ENCODE measurements at regions not wholly inside any gene's neighbourhood (a gene's known extent, or its start where the extent isn't known, plus 50 kb on each side); places are given as distances from the start of the nearest gene placed in this dataset.
"Not testable (repeated sequence)": the region's sequence is repeated elsewhere in the genome, so short reads cannot be mapped to it uniquely, and the experiment has no call there.

DNA sequence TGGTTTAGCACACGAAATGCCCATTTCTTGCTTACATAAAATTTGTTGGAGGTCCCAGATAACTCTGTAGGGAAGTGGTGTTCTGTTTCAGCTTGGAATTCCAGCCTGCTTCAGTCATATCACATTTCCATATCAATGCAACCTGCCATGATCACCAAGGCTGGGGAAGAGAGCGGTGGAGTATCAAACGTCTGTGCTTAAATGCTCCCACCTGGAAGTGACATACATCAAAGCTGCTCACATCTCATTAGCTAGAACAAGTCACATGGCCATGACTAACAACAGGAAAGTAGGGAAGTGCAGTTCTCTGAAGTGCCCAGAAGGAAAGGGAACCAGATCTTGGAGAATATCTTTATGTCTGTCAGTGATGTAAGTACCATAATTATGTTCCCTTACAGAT is 130.2 kb upstream of the CFAP20DC start:
- TF ChIP-seq CTCF (IDR thresholded peaks at IDR 0.05; ENCODE audit: extremely low read depth, missing control alignments) = no peak
- DNase-seq (ENCODE audit: low spot score) = no peak

DNA sequence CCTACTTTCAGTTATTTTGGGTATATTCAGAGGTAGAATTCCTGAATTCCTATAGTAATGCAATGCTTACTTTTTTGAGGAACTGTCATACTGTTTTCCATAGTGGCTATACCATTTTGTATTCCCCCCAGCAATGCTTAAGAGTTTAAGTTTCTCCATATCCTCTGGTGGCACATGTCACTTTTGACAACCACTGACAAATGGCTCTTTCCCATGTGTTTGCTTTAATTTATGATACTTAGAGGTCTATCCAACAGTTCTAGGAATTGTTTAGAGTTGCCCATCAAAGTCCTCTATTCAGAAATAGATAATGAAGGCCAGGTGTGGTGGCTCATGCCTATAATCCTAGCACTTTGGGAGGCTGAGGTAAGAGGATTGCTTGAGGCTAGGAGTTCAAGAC is 128.9 kb upstream of the CFAP20DC start:
- no peak for TF ChIP-seq CTCF (IDR thresholded peaks at IDR 0.05; ENCODE audit: extremely low read depth, missing control alignments)
- no peak for DNase-seq (ENCODE audit: low spot score)

DNA sequence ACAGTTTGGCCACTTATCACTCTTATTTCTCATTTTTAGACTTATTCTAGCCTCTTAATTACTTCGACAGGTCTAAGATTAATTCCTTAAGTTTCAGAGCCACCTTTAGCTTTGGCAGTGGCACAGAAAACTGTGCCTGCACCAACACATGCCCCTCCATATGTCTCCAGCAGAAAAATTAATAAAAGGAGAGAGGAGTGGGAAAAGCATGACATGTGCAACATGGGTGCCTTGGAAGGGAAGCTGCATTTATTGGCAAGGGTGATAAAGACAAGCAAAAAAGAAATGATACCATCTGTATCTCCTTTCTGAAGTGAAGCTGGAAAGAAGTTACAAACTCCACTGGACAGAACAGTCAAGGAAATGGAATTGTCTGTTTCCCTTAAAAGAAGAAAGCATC is 121.7 kb upstream of the CFAP20DC start:
- no peak for DNase-seq (ENCODE audit: low spot score)
- no peak for TF ChIP-seq CTCF (IDR thresholded peaks at IDR 0.05; ENCODE audit: extremely low read depth, missing control alignments)

DNA sequence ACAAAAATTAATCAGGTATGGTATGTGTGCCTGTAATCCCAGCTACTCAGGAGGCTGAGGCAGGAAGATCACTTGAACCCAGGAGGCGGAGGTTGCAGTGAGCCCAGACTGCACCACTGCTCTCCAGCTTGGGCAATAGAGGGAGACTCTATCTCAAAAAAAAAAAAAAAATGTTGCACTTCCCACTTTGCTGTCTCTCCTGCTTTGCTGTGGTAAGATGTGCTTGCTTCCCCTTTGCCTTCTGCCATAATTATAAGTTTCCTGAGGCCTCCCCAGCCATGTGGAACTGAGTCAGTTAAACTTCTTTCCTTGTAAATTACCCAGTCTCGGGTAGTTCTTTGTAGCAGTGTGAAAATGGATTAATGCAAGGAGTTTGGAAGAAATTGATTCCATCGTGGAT is 120.3 kb upstream of the CFAP20DC start:
- not testable (repeated sequence) for DNase-seq (ENCODE audit: low spot score)

GRCh38 chr3:59167756-59168155 is 117.9 kb upstream of the CFAP20DC start:
- no peak for TF ChIP-seq CTCF (IDR thresholded peaks at IDR 0.05; ENCODE audit: extremely low read depth, missing control alignments)

GRCh38 chr3:59163953-59164352 is 114.1 kb upstream of the CFAP20DC start:
- TF ChIP-seq CTCF (IDR thresholded peaks at IDR 0.05; ENCODE audit: extremely low read depth, missing control alignments) = no peak
- DNase-seq (ENCODE audit: low spot score) = no peak

More at GRCh38 chr3:59167756-59168155, 117.9 kb upstream of the CFAP20DC start:
- no peak for DNase-seq (ENCODE audit: low spot score)

DNA sequence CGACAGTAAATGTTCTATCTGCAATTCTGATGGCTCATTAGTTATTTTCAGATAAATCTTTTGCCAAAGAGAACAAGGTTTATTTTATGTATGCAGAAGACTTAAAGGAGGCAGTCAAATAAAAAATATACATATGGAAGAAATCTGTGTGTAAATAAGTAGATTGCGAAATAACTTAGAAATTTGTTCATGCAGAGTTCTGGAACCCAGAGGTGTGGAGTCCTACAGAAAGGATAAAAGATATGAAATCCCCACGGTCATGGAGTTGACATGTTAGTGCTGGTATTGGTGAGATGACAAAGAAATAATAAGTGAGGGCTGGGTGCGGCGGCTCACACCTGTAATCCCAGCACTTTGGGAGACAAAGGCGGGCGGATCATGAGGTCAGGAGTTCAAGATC is 111.2 kb upstream of the CFAP20DC start:
- TF ChIP-seq CTCF (IDR thresholded peaks at IDR 0.05; ENCODE audit: extremely low read depth, missing control alignments) = no peak
- DNase-seq (ENCODE audit: low spot score) = no peak

DNA sequence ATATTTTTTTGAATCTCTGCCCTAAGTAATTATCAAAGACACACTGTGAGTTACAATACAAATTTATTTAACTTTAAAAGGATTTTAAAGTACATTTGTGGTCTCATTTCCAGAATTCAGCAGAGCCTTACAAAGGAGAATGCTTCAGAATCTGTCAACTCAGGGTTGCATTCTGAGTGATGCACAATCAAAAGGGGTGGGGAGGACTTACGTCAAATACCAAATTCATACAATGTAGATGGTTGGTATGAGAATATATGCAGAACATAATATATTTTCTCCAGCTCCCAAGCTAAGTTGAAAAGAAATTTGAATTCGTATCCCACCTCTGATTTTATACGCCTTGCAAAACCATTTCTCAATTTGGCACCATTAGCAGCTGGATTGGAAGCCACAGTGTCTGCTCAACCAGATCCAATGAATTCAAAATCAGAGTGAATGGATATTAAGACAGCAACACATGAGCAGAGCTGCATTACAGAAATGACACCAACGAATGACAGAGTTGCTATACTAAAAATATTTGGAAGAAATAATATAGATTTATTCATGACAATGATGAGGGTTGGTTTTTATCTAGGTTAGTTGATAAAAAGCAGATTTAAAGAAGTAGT is 110.4 kb upstream of the CFAP20DC start:
- no peak for DNase-seq (ENCODE audit: low spot score)
- TF ChIP-seq CTCF (IDR thresholded peaks at IDR 0.05; ENCODE audit: extremely low read depth, missing control alignments) = no peak

Measured in GM20000 (cell line).